DMS 273 (cell line): ENCODE measurements at regions not wholly inside any gene's neighbourhood (a gene's known extent, or its start where the extent isn't known, plus 50 kb on each side); places are given as distances from the start of the nearest gene placed in this dataset.
"Not testable (repeated sequence)": the region's sequence is repeated elsewhere in the genome, so short reads cannot be mapped to it uniquely, and the experiment has no call there.

ENCODE experiments used
- DNase-seq: peaks from one replicate; lab custom pipeline; 2025; ENCODE audit not compliant: unreplicated experiment; lab: John Stamatoyannopoulos, UW

DNA sequence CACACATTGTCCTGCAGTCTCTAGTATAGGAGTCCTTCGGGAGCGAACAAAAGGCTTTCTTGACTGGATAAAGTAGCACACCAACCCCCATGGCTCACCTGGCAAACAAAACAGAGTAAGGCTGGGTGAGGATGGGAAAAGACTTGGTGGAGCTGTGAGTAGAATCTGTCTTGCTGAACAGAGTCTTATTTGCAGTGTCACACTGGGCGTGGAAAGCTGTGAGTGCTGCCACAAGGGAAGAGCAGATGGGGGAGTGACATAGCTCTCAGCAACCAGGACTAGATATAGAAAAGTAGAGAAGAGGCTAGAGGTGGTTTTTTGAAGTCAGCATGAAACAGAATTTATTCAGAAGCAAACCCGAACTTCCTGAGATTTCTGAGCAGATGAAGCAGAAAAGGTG lies 137.2 kb upstream of the ESX1 start:
- no peak for DNase-seq

DNA sequence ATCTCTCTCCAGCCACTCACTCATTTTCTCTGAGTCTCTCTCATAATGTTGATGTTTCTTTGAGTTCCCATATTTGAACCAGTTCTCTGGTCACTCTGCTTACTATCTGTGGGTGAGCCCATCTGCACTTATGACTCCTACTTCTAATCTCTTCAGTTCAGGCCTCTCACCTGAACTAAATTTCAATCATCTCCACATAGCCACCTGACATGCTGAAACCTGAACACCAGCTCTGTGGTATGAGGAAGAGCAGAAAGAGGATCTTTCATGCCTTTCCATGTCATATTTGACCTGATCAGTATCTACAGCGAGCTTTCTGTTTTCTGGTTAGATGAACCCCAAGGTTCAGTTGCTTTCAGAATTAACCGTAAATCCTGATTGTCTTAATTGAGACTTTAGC lies 122.2 kb upstream of the ESX1 start:
- no peak for DNase-seq

DNA sequence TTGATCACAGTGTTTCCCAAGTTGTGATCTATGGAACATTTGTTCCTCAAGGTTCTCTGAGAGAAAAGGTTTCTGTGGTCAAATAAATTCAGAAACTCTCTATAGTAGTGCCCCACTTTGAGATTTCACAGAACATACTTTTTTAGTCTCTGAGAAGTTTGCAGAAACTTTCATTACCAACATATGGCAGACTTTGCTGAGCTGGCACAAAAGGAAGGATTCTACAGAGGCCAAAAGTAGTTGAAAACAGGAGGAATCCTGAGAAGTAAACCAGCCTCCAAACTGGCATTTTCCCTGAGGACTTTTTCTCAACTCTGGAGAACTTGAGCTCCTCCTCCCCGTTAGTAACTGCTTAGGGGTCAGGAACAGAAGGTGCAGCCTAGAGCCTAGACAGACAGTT lies 117.8 kb upstream of the ESX1 start:
- DNase-seq: no peak

DNA sequence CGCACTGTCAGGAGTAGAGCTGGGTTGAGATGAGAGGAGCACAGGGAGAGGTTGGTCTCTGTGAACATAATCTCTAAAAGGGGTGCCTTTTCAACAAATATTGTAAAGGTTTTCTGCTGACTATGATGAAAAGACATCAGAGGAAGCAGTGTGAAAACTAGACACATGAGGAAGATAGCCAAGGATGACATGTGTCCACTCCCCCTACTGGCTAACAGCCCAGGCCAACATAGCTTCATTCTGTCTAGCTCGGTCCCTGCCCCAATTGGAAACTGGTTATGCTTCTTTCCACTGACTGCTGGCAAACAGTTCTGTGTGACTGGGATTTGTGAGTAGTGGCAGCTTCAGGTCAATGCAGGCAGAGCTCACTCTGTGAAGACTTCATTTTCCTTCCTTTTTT lies 115.4 kb upstream of the ESX1 start:
- DNase-seq: peak; percentile 17

DNA sequence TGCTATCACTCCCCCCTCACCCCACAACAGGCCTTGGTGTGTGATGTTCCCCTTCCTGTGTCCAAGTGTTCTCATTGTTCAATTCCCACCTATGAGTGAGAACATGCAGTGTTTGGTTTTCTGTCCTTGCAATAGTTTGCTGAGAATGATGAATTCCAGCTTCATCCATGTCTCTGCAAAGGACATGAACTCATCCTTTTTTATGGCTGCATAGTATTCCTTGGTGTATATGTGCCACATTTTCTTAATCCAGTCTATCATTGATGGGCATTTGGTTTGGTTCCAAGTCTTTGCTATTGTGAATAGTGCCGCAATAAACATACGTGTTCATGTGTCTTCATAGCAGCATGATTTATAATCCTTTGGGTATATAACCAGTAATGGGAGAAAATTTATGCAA lies 106.0 kb upstream of the ESX1 start:
- not testable (repeated sequence) for DNase-seq

DNA sequence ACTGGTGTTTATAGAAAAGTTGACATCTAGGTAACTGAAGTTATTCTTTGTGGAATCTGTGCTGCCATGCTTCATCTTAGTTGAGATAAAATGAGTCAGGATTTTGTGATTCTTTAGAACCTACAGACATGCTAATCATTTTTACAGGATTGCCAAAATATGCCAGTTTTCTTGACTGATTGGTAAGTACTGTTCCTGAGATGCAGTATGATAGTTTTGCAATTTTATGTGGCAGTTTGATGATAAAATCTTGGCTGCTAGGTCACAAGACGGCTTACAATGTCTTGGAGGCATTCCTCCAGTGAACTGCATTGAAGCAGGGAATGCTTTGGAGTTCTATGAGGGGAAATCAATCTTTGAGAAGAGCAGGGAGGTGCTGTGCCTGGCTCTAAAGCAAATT lies 104.4 kb upstream of the ESX1 start:
- no peak for DNase-seq

DNA sequence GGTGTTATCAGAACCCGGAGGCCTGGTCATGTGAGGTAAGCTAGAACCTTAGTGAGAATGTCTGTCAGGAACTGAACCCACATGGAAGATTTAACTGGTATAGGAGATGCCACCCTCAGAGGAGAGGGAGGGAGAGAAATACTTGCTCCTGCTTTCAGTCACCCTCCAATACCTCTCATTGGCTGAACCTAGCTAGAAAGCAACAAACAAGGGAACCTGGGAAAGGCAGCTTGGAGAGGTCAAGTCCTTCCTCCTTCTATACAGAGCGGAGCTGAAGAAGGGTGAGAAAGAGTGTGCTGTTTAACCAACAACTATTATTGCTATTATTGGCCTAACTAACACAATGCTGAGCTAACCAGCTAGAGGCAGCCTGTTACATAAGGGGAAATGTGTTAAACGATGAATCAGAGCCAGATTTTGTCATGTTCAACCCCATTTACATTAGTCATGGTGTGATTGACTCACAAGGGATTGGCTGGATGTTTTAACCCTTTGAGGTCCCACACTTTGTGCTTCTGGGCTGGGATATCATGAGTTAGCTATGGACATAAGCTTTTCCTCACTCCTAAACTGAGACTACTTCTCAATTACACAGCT lies 96.5 kb upstream of the ESX1 start:
- no peak for DNase-seq

DNA sequence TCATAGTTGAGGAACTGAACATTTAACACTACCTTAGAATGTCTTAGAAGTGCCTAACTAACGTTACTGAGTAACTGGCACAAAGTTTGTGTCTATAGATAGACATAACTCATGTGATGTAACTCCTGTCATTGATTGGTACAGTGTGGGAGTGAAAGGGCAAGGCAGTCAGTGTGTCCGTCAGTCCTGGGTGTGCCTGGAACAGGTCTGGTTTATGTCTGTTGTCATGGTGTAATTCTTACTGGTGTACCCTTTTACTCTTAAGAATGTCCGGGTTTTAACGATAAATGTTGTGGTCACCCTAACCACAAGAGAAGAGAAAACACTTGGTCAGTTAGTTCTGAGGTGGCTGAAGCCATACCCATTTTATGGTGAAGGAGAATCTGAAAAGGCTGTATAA lies 93.1 kb upstream of the ESX1 start:
- DNase-seq: no peak

DNA sequence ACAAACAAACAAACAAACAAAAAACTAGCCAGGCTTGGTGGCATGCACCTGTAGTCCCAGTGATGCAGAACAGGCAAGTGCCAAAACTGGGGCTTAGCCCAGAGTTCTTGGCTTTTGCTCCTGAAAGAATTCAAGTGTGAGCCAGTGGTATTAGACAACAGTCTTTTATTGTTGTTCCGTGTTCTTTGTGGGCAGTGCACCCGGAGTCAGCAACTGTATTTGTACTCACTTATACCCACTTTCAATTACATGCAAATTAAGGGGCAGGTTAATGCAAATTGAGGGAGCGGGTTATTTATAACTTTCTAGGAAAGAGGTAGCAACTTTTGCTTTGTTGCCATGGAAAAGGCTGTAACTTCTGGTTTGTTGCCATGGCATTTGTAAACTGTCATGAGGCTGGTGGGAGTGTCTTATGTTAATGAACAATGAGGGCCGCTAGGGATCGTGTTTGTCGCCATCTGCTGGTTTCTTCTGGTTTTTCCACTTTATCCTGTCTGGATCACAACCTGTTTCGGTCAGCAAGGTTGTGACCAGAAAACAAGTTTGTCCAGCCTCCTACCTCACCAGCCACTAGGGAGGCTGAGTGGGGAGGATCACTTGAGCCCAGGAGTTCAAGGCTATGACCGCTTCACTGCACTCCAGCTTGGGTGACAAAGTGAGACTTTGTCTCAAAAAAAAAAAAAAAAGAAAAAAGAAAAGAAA lies 88.8 kb upstream of the ESX1 start:
- peak; percentile 81 for DNase-seq

DNA sequence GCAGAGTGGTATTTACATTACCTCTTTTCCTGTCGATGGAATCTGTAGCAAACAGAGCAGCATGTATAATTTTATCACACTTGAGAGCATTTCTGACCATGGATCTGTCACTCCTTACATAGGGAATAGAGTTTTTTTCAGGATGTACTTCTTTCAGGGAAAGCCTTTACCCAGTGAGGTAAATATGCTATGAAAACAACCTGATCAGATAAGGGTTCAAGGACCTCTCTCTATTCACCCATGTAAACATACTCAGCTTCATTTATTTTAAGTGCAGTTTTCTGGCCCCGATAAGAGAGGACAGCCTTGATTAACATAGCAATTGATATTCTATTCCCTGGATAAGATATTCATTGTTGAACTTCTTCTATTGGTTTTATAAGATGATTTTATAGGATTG lies 87.3 kb upstream of the ESX1 start:
- DNase-seq: no peak

DNA sequence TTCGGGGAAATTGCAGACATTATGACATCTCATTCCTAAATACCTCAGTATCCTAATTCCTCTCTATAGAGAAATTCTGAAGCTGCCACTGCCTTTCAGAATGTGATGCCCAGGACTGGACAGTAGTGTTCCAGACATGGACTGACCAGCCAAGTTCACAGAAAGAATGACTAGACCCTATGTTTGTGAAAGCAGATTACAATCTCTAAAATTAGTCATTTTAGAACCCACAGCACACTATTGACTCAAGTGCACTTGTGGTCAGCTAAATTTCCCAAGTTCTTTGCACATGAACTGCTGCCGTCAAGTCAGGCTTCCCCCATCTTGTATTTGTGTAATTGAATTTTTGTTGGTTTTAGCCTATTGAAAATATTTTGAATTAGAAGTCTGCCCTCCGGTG lies 81.0 kb upstream of the ESX1 start:
- DNase-seq: no peak

DNA sequence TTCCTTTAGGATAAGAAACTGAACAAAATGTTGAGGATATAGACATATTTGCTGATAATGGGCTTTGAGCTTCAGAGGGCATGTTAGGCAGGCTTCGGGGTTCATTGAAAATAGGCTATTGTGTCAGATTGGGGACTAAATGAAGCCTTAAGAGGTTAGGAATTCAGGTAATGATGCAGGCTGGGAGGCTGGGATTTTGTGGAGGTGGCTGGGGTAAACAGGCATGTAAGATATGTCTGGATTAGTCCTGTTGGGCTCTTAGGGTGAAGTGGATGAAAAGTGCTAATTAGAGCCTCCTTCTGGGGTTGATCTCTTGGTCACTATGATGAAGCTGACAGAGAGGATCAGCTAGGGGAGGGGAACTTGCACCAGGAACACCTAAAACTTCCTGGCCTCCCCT lies 80.2 kb upstream of the ESX1 start:
- no peak for DNase-seq

DNA sequence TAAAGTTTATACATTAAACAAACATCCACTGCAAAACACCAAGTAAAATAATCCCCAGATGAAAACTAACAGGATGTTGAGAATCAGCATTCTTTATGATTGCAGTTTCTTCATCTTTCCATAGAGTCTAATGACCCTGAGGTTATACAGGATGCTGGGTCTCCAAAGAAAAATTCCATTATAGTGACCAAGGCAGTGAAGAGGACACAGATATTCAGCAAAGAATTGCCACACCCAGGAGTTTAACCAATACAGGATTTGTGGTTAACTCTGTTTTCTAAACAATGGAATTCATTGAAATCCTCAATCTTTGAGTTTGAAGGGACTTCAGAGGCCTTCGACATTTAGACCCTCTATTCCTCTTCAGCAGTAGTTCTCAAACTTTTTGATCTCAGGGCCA lies 76.2 kb upstream of the ESX1 start:
- DNase-seq: no peak

DNA sequence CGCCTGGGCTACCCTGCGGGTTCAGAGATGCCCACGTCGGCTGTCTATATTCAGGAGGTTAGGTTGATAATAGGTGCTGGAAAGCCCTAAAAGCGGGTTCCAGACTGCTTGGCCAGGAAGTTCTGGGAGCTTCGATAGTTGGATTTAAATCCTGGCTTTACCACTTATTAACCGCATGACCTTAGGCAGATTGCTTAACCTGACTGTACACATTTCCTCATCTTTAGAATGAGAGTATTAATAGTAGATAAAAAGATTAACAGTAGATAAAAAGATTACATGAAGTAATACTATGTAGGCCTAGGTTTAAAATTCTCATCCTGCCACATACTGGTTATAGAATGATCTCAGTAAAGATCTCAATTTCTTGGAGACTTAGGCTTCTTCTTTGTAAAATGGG lies 75.0 kb upstream of the ESX1 start:
- DNase-seq: no peak

DNA sequence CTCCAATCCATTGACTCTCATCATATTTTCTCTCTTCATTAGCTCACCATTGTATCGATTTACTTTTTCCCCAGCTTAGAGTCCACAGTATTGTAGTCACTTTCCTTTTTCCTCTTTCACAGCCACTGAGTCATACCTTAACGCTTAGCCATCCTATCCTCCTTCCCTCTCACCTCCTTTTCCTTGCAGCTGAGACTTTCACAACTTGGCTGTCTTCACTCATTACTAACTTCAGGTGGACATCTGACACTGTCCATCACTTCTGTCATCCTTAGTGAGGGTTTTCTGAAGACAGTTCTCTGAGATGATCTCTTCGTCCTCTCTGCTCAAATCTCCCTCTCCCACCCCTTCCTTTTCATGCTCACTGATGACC lies 70.5 kb upstream of the ESX1 start:
- no peak for DNase-seq

DNA sequence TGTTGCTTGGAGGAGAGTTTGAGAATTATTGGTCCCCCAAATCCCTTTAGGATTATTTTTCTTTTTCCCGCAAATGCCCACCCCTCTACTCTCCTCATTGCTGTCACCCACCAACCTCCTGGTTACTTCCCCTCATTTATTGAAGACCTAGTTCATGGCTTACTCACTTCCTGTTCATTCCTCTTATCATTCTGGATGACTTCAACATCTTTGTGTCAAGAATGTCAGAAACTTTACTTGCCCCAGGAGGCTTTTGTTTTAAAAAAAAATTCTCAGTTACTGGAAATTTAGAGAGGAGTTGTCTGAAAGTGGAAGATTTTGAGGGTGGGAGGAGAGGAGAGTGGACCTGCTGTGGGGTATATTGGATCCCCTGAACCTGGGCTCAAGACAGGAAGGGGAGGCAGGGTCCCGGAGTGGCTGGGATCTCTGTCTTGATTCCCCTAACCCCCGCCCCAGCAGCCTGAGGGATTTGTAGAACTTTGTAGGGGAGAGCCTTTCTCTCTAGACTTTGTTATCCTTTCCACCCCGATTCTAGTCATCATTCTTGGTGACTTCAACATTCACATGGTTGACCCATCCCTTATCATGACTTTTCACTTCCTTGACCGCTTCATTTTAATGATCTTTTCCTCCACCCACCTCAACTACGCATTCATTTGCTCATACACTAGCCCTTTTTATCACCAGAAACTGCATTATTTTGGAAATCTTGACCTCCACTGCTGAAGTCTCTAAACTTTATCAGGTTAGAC lies 69.9 kb upstream of the ESX1 start:
- no peak for DNase-seq

DNA sequence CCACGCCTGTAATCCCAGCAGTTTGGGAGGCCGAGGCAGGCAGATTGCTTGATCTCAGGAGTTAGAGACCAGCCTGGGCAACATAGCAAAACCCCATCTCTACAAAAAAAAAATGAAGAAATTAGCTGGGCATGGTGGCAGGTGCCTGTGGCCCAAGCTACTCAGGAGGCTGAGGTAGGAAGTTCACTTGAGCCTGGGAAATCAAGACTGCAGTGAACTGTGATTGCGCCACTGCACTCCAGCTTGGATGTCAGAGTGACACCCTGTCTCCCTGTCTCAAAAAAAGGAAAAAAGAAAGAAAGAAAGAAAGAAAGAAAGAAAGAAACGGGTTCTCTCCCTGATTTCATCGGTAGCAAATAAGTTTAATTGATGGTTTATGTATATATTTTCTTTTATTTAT lies 64.6 kb upstream of the ESX1 start:
- no peak for DNase-seq

DNA sequence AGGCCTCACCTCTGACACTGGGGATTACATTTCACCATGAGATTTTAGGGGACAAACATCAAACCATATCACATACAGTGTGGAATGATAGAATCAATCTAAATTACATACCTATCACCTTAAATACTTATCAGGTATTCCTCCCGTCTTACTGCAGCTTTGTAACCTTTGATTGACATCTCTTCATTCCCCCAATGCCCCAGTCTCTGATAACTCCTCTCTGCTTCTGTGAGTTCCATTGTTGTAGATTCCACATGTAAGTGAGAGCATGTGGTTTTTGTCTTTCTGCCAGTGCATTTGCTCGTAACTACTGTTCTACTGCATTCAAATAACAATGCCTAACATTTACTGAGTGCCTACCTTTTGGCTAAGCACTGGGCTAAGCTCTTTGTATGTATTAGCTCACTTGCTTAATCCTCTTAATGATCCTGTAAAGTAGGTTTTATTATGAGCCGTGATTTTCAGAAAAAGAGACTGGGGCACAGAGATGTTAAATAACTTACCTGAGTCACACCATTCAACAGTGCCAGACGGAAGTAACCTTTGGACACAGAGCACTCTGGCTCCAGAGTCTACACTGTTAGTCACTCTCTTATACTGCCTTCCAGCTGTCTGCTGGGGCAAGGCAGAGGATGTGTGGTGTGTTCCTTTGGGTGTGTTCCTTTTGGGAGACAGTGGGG lies 63.7 kb upstream of the ESX1 start:
- no peak for DNase-seq

DNA sequence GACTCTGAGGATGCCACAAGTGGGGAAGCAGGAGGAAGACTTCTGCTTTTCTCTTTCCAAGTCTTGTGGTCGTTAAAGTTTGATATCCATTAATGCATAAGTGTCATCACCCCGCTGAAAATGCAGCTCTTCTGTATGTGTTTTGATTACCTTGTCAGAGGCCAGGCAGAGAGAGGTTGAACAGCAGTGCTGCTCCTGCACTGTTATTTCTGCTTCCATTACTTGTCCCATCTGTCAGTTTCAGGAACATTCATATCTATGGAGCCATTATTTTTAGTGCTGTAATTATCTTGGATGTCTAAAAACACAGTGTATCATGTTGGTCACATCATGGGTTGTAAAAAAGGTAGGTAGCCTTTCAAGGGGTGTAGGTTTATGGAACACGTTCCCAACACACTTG lies 62.0 kb upstream of the ESX1 start:
- no peak for DNase-seq

DNA sequence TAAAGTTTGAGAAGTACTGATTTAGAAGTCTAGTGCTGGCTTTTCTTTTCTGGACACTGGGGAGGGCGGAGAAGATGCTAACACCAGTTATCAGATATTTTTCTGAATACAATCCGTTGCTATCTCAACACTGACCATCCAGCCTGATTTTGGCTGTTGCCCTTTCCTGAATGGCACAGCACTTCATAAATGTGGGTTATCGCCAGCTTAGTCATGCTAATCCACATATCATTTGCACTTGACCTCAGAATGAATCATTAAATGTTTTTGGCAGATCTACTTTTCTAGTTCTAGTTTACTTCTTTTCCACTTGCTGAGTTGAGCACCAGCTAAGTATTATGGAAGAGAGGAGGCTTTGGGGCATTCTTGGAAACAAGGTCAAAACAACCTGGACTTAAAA lies 60.8 kb upstream of the ESX1 start:
- DNase-seq: no peak

DNA sequence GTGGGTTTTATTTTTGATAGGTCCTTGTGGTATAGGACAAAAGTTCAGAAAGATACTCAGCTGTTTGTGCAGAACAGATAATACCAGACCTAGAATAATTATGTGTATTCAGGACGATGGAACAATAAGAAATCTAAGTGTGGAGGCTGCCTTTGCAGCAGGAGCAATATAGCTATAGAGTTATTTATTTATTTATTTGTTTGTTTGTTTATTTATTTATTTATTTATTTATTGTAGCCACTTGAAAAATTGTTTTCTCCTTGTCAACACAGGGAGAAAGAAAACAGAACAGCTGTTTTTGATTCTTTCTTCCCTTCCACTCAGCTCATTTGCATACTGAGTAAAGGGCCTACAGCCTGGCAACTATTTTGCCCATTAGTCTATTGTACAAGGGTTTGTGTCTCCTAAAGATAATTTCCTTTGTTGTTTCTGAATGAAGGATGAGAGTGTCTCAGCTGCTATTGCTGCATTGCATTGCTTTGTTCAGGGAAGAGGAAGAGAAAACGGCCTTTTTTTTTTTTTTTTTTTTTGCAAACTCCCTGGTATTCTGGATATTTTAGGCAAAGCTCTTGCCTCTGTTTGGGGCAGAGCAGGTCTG lies 56.0 kb upstream of the ESX1 start:
- DNase-seq: no peak

DNA sequence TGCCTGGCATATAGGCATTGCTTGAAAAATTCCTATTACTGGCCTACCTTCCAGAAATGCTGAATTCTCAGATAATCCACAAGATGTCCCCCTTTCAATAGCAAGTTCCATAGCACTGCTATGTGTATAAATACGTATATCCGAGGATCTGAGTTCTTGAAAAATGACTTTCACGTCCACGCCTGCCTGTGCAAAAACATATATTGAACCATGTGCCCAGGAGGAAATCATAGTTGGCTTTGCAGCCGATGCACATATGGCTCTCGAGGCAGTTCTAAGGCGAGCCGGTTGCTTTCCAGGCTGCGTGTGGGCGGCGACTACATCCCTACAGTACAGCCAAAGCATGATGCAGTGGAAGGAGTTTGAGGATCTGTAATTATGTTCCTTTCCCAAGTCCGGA lies 55.4 kb upstream of the ESX1 start:
- peak; percentile 39 for DNase-seq
